Progenitor cell of endocrine pancreas (in vitro differentiated cells): ENCODE measurements at regions not wholly inside any gene's neighbourhood (a gene's known extent, or its start where the extent isn't known, plus 50 kb on each side); places are given as distances from the start of the nearest gene placed in this dataset.

Source experiments
- DNase-seq: peaks from one replicate; pipeline ENCODE4 v3.0.0; 2021; ENCODE audit warnings: low spot score; ENCODE audit not compliant: unreplicated experiment
- H3K27ac Mint-ChIP-seq: 2 replicates; pipeline ENCODE4 v1.8.0; 2021; ENCODE audit warnings: mild to moderate bottlenecking, moderate library complexity, mixed read lengths
- H3K27me3 Mint-ChIP-seq: 2 replicates; pipeline ENCODE4 v1.8.0; 2021; ENCODE audit warnings: mixed read lengths
- H3K36me3 Mint-ChIP-seq: 2 replicates; pipeline ENCODE4 v1.8.0; 2022; ENCODE audit warnings: mixed read lengths; ENCODE audit not compliant: insufficient read depth
- H3K4me1 Mint-ChIP-seq: 2 replicates; pipeline ENCODE4 v1.8.0; 2021; ENCODE audit warnings: low read depth, mixed read lengths
- H3K4me3 Mint-ChIP-seq: 2 replicates; pipeline ENCODE4 v1.8.0; 2021; ENCODE audit warnings: low read depth, mild to moderate bottlenecking, moderate library complexity, mixed read lengths
- H3K9me3 Mint-ChIP-seq: 2 replicates; pipeline ENCODE4 v1.8.0; 2021; ENCODE audit warnings: low read depth, mixed read lengths
- TF ChIP-seq, protein P1 (sequence below): fragments of 200-600 bp; sonication (generic); IDR thresholded peaks from one replicate; pipeline ENCODE4 v1.5.0; 2021; ENCODE audit warnings: antibody characterized with exemption, mild to moderate bottlenecking; ENCODE audit not compliant: unreplicated experiment

DNA sequence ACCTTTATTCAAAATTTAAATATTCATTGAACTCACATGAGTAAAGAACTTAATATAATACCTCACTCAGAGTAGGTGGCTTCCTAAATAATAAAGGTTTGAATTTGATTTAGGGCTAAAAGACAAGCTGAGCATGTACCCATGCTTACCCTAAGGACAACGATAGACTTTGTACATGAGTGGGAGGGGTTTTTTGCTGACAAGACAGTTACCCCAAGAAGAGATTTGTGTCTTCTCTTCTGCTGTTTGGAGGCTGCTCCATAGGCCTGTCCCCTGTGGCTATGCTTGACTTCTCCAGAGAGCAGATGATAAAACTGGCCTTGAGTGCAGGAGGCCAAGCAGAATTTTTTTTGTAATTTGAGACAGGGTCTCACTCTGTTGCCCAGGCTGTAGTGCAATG is 383.9 kb downstream of the TMEM182 start:
- H3K9me3 Mint-ChIP-seq, result peaks cover 6% of the 10 kb centered on the region
- no peaks in the 10 kb centered on the region for H3K36me3 Mint-ChIP-seq
- peaks cover 6% of the 10 kb centered on the region for H3K27me3 Mint-ChIP-seq
- TF ChIP-seq, protein P1, sequence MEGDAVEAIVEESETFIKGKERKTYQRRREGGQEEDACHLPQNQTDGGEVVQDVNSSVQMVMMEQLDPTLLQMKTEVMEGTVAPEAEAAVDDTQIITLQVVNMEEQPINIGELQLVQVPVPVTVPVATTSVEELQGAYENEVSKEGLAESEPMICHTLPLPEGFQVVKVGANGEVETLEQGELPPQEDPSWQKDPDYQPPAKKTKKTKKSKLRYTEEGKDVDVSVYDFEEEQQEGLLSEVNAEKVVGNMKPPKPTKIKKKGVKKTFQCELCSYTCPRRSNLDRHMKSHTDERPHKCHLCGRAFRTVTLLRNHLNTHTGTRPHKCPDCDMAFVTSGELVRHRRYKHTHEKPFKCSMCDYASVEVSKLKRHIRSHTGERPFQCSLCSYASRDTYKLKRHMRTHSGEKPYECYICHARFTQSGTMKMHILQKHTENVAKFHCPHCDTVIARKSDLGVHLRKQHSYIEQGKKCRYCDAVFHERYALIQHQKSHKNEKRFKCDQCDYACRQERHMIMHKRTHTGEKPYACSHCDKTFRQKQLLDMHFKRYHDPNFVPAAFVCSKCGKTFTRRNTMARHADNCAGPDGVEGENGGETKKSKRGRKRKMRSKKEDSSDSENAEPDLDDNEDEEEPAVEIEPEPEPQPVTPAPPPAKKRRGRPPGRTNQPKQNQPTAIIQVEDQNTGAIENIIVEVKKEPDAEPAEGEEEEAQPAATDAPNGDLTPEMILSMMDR, result no peak
- no peak overlapping the region for H3K27ac Mint-ChIP-seq
- H3K4me3 Mint-ChIP-seq, result no peak overlapping the region
- DNase-seq, result no peak
- no peaks in the 10 kb centered on the region for H3K4me1 Mint-ChIP-seq

- no peak overlapping the region for H3K4me3 Mint-ChIP-seq
- H3K27ac Mint-ChIP-seq, result no peak overlapping the region
- TF ChIP-seq, protein P1, result no peak
- no peaks in the 10 kb centered on the region for H3K36me3 Mint-ChIP-seq
- no peak for DNase-seq
- peaks cover 2% of the 10 kb centered on the region for H3K27me3 Mint-ChIP-seq
- peaks cover 3% of the 10 kb centered on the region for H3K9me3 Mint-ChIP-seq
- no peaks in the 10 kb centered on the region for H3K4me1 Mint-ChIP-seq
Observed at GRCh38 chr2:103151046-103151445, 389.2 kb downstream of the TMEM182 start.

DNA sequence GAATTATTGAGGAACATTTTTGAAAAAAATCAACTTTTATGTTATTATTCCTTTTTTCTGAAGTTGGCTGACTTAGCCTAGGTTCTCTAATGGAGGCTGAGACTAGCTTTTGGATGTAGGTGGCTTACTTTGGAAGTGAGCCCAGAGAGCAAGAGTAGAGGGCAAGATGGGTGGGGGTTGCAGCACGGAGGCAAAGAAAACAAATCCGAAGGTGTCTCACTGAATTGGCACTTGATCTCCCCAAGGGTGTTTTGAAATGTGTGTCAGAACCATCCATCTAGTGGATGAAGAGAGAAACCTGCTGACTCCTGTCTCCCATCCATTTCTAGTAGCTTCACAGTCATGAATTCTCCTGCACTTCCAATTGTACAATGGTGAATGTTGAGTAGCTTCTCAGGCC is 390.7 kb downstream of the TMEM182 start:
- no peak for DNase-seq
- H3K4me1 Mint-ChIP-seq, result no peaks in the 10 kb centered on the region
- H3K4me3 Mint-ChIP-seq, result no peak overlapping the region
- no peaks in the 10 kb centered on the region for H3K27me3 Mint-ChIP-seq
- H3K27ac Mint-ChIP-seq, result no peak overlapping the region
- no peaks in the 10 kb centered on the region for H3K36me3 Mint-ChIP-seq
- H3K9me3 Mint-ChIP-seq, result peaks cover 3% of the 10 kb centered on the region
- TF ChIP-seq, protein P1, result no peak

GRCh38 chr2:103153580-103154284 is 391.9 kb downstream of the TMEM182 start:
- no peak for DNase-seq
- no peaks in the 10 kb centered on the region for H3K36me3 Mint-ChIP-seq
- TF ChIP-seq, protein P1, result no peak

DNA sequence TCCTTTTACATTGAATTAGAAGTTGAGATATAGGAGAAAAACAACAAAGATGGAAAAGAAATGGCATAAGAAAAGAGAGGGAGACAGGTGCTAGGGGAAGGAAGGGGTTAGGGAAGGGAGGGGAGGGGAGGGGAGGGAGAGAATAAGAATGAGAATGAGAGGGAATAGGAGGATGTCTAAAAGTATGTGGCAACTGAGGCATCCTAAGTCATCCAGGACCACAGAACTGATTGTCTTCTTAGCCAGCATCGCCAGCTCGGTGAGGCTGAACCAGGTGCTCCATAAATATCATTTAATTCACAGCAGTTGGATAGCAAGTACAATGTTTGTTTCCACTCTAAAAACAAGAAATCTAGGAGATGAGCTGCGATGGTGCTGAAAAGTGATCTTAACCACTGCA is 393.5 kb downstream of the TMEM182 start:
- Mint-ChIP-seq H3K27me3 (peaks cover 4% of the 10 kb centered on the region), H3K4me1 (no peaks in the 10 kb centered on the region), H3K36me3 (no peaks in the 10 kb centered on the region), H3K27ac (no peak overlapping the region), H3K9me3 (peaks cover 3% of the 10 kb centered on the region), H3K4me3 (no peak overlapping the region)
- TF ChIP-seq, protein P1, result no peak
- no peak for DNase-seq

More at GRCh38 chr2:103153580-103154284, 391.9 kb downstream of the TMEM182 start:
- no peak overlapping the region for H3K27ac Mint-ChIP-seq
- no peak overlapping the region for H3K4me3 Mint-ChIP-seq
- no peaks in the 10 kb centered on the region for H3K4me1 Mint-ChIP-seq
- H3K9me3 Mint-ChIP-seq, result peaks cover 3% of the 10 kb centered on the region
- no peaks in the 10 kb centered on the region for H3K27me3 Mint-ChIP-seq
